Ishikawa (cell line): ENCODE measurements at regions not wholly inside any gene's neighbourhood (a gene's known extent, or its start where the extent isn't known, plus 50 kb on each side); places are given as distances from the start of the nearest gene placed in this dataset.

Source experiments
- CEBPB ChIP-seq: IDR thresholded peaks from 2 replicates; pipeline ENCODE4 v1.6.1; 2012
- CREB1 ChIP-seq: IDR thresholded peaks from 2 replicates; pipeline ENCODE4 v1.6.1; 2012; ENCODE audit warnings: low read depth
- EGR1 ChIP-seq: IDR thresholded peaks from 2 replicates; pipeline ENCODE4 v1.6.1; 2012
- EP300 ChIP-seq: IDR thresholded peaks from 2 replicates; pipeline ENCODE4 v1.6.1; 2012; ENCODE audit warnings: borderline replicate concordance
- FOXM1 ChIP-seq: IDR thresholded peaks from 2 replicates; pipeline ENCODE4 v1.6.1; 2012; ENCODE audit warnings: low read depth, borderline replicate concordance
- NFIC ChIP-seq: IDR thresholded peaks from 2 replicates; pipeline ENCODE4 v1.6.1; 2012
- RAD21 ChIP-seq: IDR thresholded peaks from 2 replicates; pipeline ENCODE4 v1.6.1; 2012; ENCODE audit warnings: low read depth
- TAF1 ChIP-seq: IDR thresholded peaks from 2 replicates; pipeline ENCODE4 v1.6.1; 2012; ENCODE audit warnings: low read depth, mild to moderate bottlenecking
- TCF12 ChIP-seq: IDR thresholded peaks from 2 replicates; pipeline ENCODE4 v1.6.1; 2012; ENCODE audit warnings: low read depth
- TEAD4 ChIP-seq: IDR thresholded peaks from 2 replicates; pipeline ENCODE4 v1.6.1; 2012
- YY1 ChIP-seq: IDR thresholded peaks from 2 replicates; pipeline ENCODE4 v1.6.1; 2012; ENCODE audit warnings: low read depth
- ZBTB7A ChIP-seq: IDR thresholded peaks from 2 replicates; pipeline ENCODE4 v1.6.1; 2012; ENCODE audit warnings: low read depth
- TF ChIP-seq, protein P1 (sequence below): IDR thresholded peaks from 2 replicates; pipeline ENCODE4 v1.6.1; 2012
- TF ChIP-seq, protein P2 (sequence below): IDR thresholded peaks from 2 replicates; pipeline ENCODE4 v1.6.1; 2012; ENCODE audit warnings: low read depth, mild to moderate bottlenecking
- TF ChIP-seq, protein P3 (sequence below): IDR thresholded peaks from 2 replicates; pipeline ENCODE4 v1.6.1; 2012

DNA sequence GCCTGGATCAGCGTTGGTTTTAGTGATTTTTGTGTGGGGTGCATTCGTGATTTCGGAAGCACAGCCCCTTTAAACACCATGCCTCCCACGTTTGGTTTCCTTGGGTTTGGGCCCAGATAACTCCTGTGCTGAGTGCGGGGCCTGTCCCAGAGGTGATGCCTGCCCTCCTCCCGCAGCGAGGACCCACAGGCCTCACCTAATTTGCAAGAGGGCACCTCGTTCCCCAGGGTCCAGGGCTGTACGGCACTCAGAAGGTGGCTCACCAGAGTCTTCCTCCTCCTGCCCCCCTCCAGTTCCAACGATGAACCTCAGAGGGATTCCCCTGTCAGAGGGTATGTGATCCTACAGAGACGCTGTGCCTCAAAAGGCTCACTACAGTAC is 54.3 kb upstream of the SOX1 start:
- TF ChIP-seq CEBPB (no peak), ZBTB7A (no peak), CREB1 (no peak), EP300 (no peak), RAD21 (no peak), TAF1 (no peak), TEAD4 (no peak), YY1 (no peak), EGR1 (no peak), NFIC (no peak), TCF12 (no peak), FOXM1 (no peak)
- TF ChIP-seq, protein P1, sequence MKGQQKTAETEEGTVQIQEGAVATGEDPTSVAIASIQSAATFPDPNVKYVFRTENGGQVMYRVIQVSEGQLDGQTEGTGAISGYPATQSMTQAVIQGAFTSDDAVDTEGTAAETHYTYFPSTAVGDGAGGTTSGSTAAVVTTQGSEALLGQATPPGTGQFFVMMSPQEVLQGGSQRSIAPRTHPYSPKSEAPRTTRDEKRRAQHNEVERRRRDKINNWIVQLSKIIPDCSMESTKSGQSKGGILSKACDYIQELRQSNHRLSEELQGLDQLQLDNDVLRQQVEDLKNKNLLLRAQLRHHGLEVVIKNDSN = no peak
- TF ChIP-seq, protein P2, sequence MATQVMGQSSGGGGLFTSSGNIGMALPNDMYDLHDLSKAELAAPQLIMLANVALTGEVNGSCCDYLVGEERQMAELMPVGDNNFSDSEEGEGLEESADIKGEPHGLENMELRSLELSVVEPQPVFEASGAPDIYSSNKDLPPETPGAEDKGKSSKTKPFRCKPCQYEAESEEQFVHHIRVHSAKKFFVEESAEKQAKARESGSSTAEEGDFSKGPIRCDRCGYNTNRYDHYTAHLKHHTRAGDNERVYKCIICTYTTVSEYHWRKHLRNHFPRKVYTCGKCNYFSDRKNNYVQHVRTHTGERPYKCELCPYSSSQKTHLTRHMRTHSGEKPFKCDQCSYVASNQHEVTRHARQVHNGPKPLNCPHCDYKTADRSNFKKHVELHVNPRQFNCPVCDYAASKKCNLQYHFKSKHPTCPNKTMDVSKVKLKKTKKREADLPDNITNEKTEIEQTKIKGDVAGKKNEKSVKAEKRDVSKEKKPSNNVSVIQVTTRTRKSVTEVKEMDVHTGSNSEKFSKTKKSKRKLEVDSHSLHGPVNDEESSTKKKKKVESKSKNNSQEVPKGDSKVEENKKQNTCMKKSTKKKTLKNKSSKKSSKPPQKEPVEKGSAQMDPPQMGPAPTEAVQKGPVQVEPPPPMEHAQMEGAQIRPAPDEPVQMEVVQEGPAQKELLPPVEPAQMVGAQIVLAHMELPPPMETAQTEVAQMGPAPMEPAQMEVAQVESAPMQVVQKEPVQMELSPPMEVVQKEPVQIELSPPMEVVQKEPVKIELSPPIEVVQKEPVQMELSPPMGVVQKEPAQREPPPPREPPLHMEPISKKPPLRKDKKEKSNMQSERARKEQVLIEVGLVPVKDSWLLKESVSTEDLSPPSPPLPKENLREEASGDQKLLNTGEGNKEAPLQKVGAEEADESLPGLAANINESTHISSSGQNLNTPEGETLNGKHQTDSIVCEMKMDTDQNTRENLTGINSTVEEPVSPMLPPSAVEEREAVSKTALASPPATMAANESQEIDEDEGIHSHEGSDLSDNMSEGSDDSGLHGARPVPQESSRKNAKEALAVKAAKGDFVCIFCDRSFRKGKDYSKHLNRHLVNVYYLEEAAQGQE = no peak
- TF ChIP-seq, protein P3, sequence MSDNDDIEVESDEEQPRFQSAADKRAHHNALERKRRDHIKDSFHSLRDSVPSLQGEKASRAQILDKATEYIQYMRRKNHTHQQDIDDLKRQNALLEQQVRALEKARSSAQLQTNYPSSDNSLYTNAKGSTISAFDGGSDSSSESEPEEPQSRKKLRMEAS = no peak

DNA sequence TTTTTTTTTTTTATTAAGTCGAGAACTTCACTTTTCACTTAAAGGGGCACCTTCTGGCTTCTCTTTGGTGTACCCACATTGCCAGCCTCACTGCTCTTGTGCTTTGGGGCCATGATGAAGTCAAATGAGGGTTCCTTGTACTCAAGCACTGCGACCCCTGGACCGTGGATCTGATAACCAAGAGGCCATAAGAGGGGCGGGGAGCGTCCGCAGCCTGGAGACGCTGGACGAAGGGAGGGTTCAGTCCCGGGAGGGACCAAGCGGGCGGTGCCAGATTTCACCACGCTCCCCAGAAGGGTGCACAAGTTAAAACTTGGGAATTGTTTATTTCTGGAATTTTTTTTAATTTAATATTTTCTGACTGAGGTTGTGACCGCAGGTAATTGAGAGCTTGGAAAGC is 53.3 kb upstream of the SOX1 start:
- TF ChIP-seq RAD21 (no peak), CREB1 (no peak), NFIC (no peak), CEBPB (no peak), EGR1 (no peak), EP300 (no peak), YY1 (no peak), TAF1 (no peak), TCF12 (no peak), TEAD4 (no peak), ZBTB7A (no peak), FOXM1 (no peak)
- TF ChIP-seq, protein P1 = no peak
- TF ChIP-seq, protein P3 = no peak
- TF ChIP-seq, protein P2 = no peak

DNA sequence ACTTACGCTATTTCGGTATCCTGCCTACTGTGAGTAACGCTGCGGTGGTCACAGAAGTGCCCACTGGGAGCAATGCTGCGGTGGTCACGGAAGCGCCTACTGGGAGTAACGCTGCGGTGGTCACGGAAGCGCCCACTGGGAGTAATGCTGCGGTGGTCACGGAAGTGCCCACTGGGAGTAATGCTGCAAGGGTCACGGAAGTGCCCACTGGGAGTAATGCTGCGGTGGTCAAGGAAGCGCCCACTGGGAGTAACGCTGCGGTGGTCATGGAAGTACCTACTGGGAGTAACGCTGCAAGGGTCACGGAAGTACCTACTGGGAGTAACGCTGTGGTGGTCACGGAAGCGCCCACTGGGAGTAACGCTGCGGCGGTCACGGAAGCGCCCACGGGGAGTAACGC is 52.1 kb upstream of the SOX1 start:
- TF ChIP-seq, protein P1 = no peak
- TF ChIP-seq YY1 (no peak), FOXM1 (no peak)
- TF ChIP-seq, protein P3 = no peak
